SH-SY5Y (cell line): ENCODE measurements at regions not wholly inside any gene's neighbourhood (a gene's known extent, or its start where the extent isn't known, plus 50 kb on each side); places are given as distances from the start of the nearest gene placed in this dataset.

Experiments used
- GATA2 ChIP-seq: IDR thresholded peaks from 2 replicates; pipeline ENCODE4 v1.6.1; 2011; ENCODE audit warnings: mild to moderate bottlenecking, low read depth, low read length
- GATA3 ChIP-seq: IDR thresholded peaks from 2 replicates; pipeline ENCODE4 v1.6.1; 2011; ENCODE audit warnings: low read depth, mild to moderate bottlenecking, low read length, moderate library complexity

GRCh38 chr6:3512832-3513231 is 56.0 kb upstream of the SLC22A23 start:
- no peak for TF ChIP-seq GATA3
- no peak for TF ChIP-seq GATA2
